Suprapubic skin (tissue), 4 donors: ENCODE measurements at regions not wholly inside any gene's neighbourhood (a gene's known extent, or its start where the extent isn't known, plus 50 kb on each side); places are given as distances from the start of the nearest gene placed in this dataset.

Experiments used
- DNase-seq, 2 donors: peaks; one replicate each; pipeline ENCODE4 v3.0.0-alpha.2; 2019; ENCODE audit warnings: low spot score in 2 of 2
- H3K27ac ChIP-seq: fragments of 200-600 bp; sonication (generic); one replicate; pipeline ENCODE4 v1.5.1; 2019
- H3K27me3 ChIP-seq: fragments of 200-600 bp; sonication (generic); one replicate; pipeline ENCODE4 v1.5.1; 2019
- H3K36me3 ChIP-seq: fragments of 200-600 bp; sonication (generic); one replicate; pipeline ENCODE4 v1.5.1; 2019
- H3K4me1 ChIP-seq: fragments of 200-600 bp; sonication (generic); one replicate; pipeline ENCODE4 v1.5.1; 2019
- H3K4me3 ChIP-seq: fragments of 200-600 bp; sonication (generic); one replicate; pipeline ENCODE4 v1.5.1; 2019; ENCODE audit warnings: mild to moderate bottlenecking
- H3K9me3 ChIP-seq: fragments of 200-600 bp; sonication (generic); one replicate; pipeline ENCODE4 v1.5.1; 2019
- EP300 ChIP-seq: sonication (generic); formaldehyde crosslinking; IDR thresholded peaks from one replicate; pipeline ENCODE4 v1.6.1; 2017; ENCODE audit warnings: antibody characterized with exemption
- POLR2A ChIP-seq, 2 donors: fragments of 450-650 bp; IDR thresholded peaks; one replicate each; pipeline ENCODE4 v1.6.1; 2017; ENCODE audit warnings: antibody characterized with exemption in 2 of 2, mild to moderate bottlenecking in 2 of 2, moderate library complexity in 2 of 2
- POLR2AphosphoS5 ChIP-seq, 3 donors: sonication (generic); formaldehyde crosslinking; IDR thresholded peaks; one replicate each; pipeline ENCODE4 v1.6.1; 2017; ENCODE audit warnings: antibody characterized with exemption in 3 of 3
- WGBS: methylation state at CpG from one replicate; pipeline ENCODE4 v1.1.5; 2018; 5-methylcytosine and 5-hydroxymethylcytosine counted together
- TF ChIP-seq, protein P1 (sequence below), 2 donors: fragments of 200-600 bp in 1 of 2; fragments of 450-650 bp in 1 of 2; sonication (generic) in 1 of 2; IDR thresholded peaks; one replicate each; pipeline ENCODE4 v1.5.1; 2016 to 2019; ENCODE audit warnings: antibody characterized with exemption in 2 of 2, mild to moderate bottlenecking in 1 of 2, moderate library complexity in 1 of 2

- no peak for DNase-seq
- Histone ChIP-seq H3K4me3 (no peak overlapping the region), H3K9me3 (no peaks in the 10 kb centered on the region), H3K36me3 (no peaks in the 10 kb centered on the region), H3K4me1 (no peaks in the 10 kb centered on the region), H3K27me3 (no peaks in the 10 kb centered on the region), H3K27ac (no peak overlapping the region)
- 72% methylated on average over 3 of the region's 3 CpGs for WGBS
- TF ChIP-seq EP300 = no peak
- TF ChIP-seq, protein P1, sequence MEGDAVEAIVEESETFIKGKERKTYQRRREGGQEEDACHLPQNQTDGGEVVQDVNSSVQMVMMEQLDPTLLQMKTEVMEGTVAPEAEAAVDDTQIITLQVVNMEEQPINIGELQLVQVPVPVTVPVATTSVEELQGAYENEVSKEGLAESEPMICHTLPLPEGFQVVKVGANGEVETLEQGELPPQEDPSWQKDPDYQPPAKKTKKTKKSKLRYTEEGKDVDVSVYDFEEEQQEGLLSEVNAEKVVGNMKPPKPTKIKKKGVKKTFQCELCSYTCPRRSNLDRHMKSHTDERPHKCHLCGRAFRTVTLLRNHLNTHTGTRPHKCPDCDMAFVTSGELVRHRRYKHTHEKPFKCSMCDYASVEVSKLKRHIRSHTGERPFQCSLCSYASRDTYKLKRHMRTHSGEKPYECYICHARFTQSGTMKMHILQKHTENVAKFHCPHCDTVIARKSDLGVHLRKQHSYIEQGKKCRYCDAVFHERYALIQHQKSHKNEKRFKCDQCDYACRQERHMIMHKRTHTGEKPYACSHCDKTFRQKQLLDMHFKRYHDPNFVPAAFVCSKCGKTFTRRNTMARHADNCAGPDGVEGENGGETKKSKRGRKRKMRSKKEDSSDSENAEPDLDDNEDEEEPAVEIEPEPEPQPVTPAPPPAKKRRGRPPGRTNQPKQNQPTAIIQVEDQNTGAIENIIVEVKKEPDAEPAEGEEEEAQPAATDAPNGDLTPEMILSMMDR (IDR thresholded peaks at IDR 0.05) = no peak
- no peak for TF ChIP-seq POLR2A (IDR thresholded peaks at IDR 0.05)
- TF ChIP-seq POLR2AphosphoS5 (IDR thresholded peaks at IDR 0.05) = no peak
Measured at GRCh38 chr4:166585491-166585890, 648.8 kb downstream of the SPOCK3 start.

DNA sequence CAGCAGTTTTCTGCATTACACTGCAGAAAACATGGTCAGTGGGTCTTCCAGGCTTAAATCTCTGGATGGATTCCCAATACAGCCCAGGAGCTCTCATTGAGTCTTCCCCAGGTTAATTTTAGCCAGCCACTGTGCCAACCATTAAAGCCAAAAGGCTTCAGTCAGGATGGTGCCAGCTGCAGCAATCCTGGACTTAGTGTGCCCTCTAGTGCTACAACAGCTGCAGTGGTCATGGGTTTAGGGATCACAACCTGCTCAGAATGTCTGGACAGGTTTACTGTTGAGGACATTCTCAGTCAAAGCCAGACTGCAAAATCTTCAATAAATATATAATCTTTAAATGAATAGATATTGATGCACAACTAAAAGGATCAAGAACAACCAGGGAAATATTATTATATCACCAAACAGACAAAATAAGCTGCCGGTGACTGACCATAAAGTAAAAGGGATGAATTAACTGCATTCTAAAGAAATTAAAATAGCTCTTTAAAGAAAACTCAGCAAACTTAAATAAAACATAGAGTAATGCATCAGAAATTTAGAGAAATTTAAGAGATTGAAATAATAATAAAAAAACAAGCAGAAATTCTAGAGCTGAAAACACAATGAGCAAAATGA, 639.9 kb downstream of the SPOCK3 start:
- 83% methylated on average over 1 of the region's 1 CpG for WGBS
- Histone ChIP-seq H3K9me3 (no peaks in the 10 kb centered on the region), H3K27ac (no peak overlapping the region), H3K4me3 (no peak overlapping the region), H3K36me3 (no peaks in the 10 kb centered on the region), H3K27me3 (no peaks in the 10 kb centered on the region), H3K4me1 (no peaks in the 10 kb centered on the region)
- TF ChIP-seq POLR2AphosphoS5 (IDR thresholded peaks at IDR 0.05) = no peak
- no peak for TF ChIP-seq POLR2A (IDR thresholded peaks at IDR 0.05)
- no peak for DNase-seq

DNA sequence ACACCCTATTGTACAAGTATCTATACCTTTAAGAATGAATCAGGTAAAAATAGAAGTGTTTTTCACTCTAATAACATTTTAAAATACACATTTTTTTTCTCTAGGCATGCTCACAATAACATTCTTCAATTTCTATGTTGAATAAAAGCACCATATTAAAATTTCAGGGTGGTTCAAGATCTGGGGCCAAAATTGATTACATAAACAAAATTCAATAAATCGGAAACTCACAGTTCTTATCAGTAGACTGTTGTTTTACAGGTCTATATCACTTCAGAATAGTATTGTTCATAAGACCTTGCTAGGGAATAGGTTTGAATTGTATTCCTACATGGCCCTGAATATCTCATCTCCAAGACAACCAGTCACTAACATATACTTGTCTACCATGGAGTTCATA, 634.0 kb downstream of the SPOCK3 start:
- Histone ChIP-seq H3K36me3 (no peaks in the 10 kb centered on the region), H3K9me3 (no peaks in the 10 kb centered on the region), H3K27ac (no peak overlapping the region), H3K4me3 (no peak overlapping the region), H3K4me1 (no peaks in the 10 kb centered on the region), H3K27me3 (no peaks in the 10 kb centered on the region)
- TF ChIP-seq POLR2AphosphoS5 (IDR thresholded peaks at IDR 0.05) (no peak), EP300 (no peak), POLR2A (IDR thresholded peaks at IDR 0.05) (no peak)
- TF ChIP-seq, protein P1 (IDR thresholded peaks at IDR 0.05) = no peak
- 84% methylated on average over 1 of the region's 1 CpG for WGBS
- no peak for DNase-seq

GRCh38 chr4:166602068-166602467, 632.2 kb downstream of the SPOCK3 start:
- no peaks in the 10 kb centered on the region for H3K27me3 ChIP-seq
- H3K36me3 ChIP-seq = no peaks in the 10 kb centered on the region
- TF ChIP-seq, protein P1 (IDR thresholded peaks at IDR 0.05) = no peak
- TF ChIP-seq EP300 (no peak), POLR2A (IDR thresholded peaks at IDR 0.05) (no peak), POLR2AphosphoS5 (IDR thresholded peaks at IDR 0.05) (no peak)
- WGBS = 91% methylated on average over 8 of the region's 8 CpGs
- no peaks in the 10 kb centered on the region for H3K4me1 ChIP-seq
- H3K4me3 ChIP-seq = no peak overlapping the region
- no peak overlapping the region for H3K27ac ChIP-seq
- no peak for DNase-seq
- H3K9me3 ChIP-seq = no peaks in the 10 kb centered on the region

DNA sequence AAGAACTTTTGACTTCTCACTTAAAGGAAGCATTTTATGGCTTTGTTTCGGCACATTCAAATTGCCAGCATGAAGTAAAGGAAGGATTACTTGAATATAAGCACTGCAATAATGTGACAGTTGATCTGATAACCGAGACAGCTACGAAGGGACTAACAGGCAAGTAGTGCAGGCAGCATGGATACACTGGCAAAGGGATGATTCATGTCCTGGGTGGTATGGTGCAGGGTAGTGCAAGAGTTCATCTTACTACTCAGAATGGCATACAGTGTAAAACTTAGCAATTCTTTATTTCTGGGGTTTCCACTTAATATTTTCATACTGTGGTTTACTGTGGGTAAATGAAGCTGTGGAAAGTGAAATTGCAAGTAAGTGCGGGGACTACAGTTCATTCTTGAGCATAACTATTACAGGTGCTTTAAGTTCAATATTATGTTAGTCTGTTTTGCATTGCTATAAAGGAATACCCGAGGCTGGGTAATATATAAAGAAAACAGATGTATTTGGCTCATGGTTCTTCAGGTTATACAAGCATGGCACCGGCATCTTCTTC, 611.8 kb downstream of the SPOCK3 start:
- Histone ChIP-seq H3K4me1 (no peaks in the 10 kb centered on the region), H3K4me3 (no peak overlapping the region), H3K9me3 (no peaks in the 10 kb centered on the region), H3K36me3 (no peaks in the 10 kb centered on the region), H3K27me3 (no peaks in the 10 kb centered on the region), H3K27ac (no peak overlapping the region)
- DNase-seq = no peak
- 66% methylated on average over 6 of the region's 6 CpGs for WGBS
- no peak for TF ChIP-seq POLR2A (IDR thresholded peaks at IDR 0.05)
- no peak for TF ChIP-seq POLR2AphosphoS5 (IDR thresholded peaks at IDR 0.05)
- no peak for TF ChIP-seq EP300
- TF ChIP-seq, protein P1 (IDR thresholded peaks at IDR 0.05) = no peak
